Left lobe of liver (tissue), 2 donors: ENCODE measurements at regions not wholly inside any gene's neighbourhood (a gene's known extent, or its start where the extent isn't known, plus 50 kb on each side); places are given as distances from the start of the nearest gene placed in this dataset.
A peak's percentile ranks its signal among the peaks of the same experiment; 100 is the strongest.

ENCODE experiments used
- ATAC-seq: fragments of 200-7000 bp; cut with Tn5 transposase; one replicate; pipeline ENCODE4 v1.9.1; 2020; ENCODE audit warnings: mild to moderate bottlenecking, moderate library complexity
- DNase-seq: peaks from one replicate; pipeline ENCODE4 v3.0.0-alpha.2; 2020; ENCODE audit warnings: low spot score
- donor health status: DM: no; HTN: no; CAD: no; lungs with moderate emphysema.
- donor health status: DM: no; HTN: yes; CAD: no.

DNA sequence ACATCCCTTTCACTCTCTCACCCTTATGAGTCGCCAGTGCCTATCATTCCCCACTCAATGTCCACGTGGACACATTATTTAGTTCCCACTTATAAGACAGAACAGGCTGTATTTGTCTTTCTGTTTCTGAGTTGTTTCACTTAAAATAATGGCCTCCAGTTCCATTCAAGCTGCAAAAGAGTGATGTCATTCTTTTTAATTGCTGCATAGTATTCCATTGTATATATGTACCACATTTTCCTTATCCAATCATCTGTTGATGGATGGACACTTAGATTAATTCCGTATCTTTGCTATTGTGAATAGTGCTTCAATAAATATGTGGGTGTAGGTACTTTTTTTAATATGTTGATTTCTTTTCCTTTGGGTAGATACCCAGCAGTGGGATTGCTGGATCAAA is 79.1 kb downstream of the ZNF365 start:
- ATAC-seq (no peak), DNase-seq (no peak)

DNA sequence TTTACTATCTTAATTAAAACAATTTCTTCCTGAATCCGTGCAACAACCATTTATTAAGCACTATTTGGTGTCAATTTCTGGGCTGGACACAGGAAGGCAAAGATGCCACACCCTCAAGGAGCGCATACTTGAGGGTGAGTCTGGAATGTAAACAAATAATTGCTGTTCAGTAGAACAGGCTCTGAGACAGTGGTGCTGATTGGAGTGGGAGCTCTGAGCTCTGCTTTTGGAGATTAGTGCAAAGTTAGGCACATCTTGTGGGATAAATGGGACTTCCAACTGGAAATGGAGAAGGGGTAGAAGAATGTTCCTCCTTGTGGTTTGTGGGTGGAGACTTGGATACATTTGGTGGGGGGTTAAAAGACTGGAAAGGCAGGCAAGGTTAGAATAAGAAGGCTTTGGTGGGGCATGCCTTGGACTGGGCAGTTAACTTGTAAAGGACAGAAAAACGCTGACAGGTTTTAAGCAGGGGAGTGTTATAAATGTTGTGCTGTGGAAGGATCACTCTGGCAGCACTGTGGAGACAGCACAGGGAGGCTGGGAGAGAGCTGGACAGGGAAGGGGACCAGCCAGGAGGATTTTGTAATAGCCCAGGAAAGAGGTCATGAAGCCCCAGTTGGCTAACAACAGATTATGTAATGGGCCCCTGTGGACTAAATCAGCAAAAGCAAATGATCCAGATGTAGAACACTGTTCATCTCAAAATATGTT is 80.7 kb downstream of the ZNF365 start:
- peak; percentile 99 for ATAC-seq
- peak; percentile 67 for DNase-seq

- DNase-seq (no peak), ATAC-seq (no peak)
These were observed 82.5 kb downstream of the ZNF365 start for GRCh38 chr10:62456611-62457101.

GRCh38 chr10:62457196-62457595 is 83.0 kb downstream of the ZNF365 start:
- ATAC-seq, result no peak
- DNase-seq, result no peak

GRCh38 chr10:62457598-62457997 is 83.4 kb downstream of the ZNF365 start:
- no peak for DNase-seq
- ATAC-seq, result no peak

DNA sequence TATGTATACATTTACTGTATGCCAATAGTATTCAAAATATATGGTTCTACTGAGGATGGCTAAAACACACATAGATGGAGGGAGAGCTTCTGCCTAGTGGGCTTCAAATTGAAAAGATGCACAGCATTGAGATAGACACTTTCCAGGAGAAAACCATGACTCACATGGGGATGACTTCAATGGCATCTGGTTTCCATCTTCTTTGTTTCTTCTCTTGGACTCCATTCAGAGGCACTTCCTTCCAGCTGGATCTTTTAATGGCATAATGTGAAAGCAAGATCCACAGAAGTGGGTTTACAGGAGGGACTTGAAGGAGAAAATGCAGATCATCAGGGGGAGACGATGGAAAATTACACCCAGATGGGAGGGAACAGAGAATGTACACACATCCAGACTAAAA is 84.9 kb downstream of the ZNF365 start:
- ATAC-seq, result no peak
- no peak for DNase-seq

DNA sequence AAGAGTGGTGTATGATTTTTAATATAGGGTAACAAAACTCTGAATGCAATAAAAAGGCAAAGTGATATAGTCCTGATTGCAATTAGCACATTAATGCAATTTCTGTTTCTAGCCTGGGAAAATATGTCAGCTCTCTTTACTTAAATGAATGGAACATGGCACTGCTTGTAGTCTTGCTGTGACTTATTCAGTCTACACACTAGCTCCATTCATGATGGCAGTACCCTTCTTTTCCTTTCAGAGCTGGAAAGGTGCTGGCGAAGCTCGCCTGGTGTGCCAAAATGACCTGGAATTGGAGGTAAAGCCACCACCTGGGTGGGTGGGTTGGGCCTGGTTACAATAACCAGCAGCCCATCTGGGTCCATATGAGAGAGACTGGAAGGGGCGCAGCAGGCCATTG is 85.3 kb downstream of the ZNF365 start:
- ATAC-seq (no peak), DNase-seq (no peak)

DNA sequence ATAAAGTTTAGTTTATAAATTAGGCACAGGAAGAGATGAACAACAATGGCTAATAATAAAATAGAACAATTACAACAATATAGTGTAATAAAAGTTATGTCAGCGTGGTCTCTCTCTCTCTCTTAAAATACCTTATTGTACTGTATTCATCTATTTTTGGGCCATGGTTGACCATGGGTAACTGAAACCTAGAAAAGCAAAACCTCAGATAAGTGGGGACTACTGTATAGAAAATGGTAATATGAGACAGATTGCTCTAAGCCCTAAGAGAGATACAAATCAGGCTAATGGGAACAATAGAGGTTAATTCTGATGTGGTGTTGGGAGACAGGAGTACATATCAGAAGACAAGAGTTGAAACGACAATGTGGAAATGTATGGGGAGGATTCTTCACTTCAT is 86.2 kb downstream of the ZNF365 start:
- ATAC-seq (no peak), DNase-seq (no peak)

- no peak for DNase-seq
- no peak for ATAC-seq
These were observed 87.0 kb downstream of the ZNF365 start for GRCh38 chr10:62461120-62461519.

DNA sequence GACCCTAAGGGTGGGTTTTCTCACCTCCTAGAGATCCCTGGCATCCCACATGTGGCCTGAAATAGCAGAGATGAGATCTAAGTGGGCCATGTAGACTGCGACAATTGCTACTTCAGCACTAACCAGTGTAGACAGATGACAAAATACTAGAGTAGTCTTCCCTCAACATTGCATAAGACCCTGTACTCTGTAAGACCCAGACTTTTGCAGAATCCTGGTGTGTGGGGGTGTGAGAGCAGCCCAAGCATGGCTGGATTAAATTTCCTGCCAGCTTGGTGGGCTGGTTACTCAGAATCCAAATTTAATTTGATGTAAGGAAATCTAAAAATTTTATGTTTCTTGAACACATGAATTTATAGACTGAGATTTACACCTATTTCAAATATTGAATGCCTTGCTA is 88.3 kb downstream of the ZNF365 start:
- DNase-seq, result no peak
- ATAC-seq, result no peak

DNA sequence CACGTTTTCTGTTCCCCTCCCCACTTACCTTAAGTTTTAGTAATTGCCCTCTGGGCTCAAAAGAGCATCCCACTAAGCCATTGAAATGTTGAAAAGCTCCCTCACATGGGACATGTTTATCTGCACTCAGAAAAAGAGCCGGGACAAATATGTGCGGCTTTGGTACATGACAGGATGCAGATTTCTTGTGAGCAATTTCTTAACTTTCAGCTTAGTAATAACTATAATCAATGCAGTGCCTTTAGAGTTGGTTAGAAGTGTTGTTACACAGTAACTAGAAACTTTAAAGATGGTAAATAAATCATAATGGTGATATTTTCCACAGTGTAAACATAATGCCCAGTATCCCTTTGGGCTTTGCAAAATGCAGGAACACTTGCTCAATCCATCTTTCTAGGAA is 89.2 kb downstream of the ZNF365 start:
- no peak for DNase-seq
- ATAC-seq, result no peak

DNA sequence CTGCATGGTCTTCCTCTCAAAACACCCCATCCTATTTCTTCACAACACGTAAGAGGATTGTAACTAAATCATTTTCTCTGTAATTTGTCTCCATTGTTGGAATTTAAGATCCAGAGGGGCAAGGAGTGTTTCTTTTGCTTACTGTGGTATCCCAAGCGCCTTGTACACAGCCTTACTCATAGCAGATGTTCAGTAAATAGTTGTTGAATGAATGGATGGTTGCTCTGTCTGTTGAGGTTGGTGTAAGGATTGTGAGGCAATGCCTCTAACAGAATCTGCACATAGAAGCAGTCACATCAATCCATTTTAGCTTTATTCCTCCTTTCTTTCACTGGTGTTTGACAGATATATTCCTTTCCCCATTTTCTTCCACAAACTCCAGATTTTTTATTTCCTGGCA is 90.1 kb downstream of the ZNF365 start:
- ATAC-seq, result no peak
- DNase-seq, result no peak

- no peak for ATAC-seq
- no peak for DNase-seq
These were observed 92.4 kb downstream of the ZNF365 start for GRCh38 chr10:62466590-62466989.

- no peak for ATAC-seq
- DNase-seq, result no peak
These were observed 93.4 kb downstream of the ZNF365 start for GRCh38 chr10:62467527-62467926.

DNA sequence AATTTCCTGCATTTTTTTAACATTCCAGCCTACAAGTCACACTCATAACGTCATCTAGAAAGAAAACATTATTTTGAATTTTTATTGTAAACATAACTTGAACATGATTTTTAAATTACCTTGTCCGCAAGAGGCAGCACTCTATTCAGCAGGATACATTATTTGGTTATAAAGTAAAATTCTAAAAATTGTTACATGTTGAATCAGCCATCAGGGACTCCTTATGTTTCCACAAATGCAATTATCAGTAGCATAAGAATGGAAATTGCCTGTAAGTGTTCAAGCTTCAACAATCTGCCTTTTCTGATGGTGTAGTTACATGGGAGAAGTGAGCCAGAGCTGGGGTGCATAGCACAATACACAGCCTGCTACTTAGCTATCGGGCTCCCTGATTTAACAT is 97.5 kb downstream of the ZNF365 start:
- ATAC-seq, result no peak
- no peak for DNase-seq

- DNase-seq, result no peak
- ATAC-seq, result no peak
These were observed 99.1 kb downstream of the ZNF365 start for GRCh38 chr10:62473241-62473640.

- ATAC-seq (no peak), DNase-seq (no peak)
These were observed 101.4 kb downstream of the ZNF365 start for GRCh38 chr10:62475551-62475950.

- DNase-seq (no peak), ATAC-seq (no peak)
These were observed 105.4 kb downstream of the ZNF365 start for GRCh38 chr10:62479523-62479922.

DNA sequence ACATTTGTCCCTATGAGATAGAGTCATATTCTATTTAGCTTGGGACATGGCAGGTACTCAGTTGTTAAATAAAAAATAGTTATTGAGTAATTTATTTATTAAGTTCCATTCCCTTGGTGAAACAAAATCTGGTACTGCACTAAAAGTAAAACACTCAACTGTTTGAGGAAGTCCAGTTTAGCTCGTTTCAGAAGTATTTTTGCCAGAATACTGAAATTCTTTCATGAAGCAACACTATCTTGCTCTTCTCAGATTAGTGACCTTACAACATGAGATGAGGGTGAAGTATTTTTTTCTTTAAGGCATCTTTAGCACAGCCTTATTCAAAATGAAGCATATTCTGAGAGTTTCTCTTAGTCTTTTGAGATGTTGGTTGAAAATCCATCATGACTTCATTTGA is 106.0 kb downstream of the ZNF365 start:
- no peak for ATAC-seq
- DNase-seq, result no peak

- DNase-seq (no peak), ATAC-seq (no peak)
These were observed 108.4 kb downstream of the ZNF365 start for GRCh38 chr10:62482581-62482980.

DNA sequence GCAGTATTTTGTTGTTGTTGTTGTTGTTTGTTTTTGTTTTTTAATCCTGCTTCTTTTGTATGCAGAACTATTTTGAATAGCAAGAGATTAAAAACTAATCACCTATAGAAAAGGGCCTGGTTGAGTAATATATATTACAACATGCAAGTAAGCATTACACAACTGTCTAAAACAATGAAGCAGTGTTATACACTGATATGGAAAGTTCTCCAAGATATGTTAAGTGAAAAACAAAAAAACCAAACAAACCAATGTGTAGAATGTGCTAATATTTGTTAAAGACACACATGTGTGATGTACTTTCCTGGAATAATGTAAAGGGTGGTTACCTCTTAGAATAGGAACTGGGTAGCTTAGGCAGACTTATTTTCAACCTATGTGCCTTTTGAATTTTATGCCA is 117.4 kb downstream of the ZNF365 start:
- ATAC-seq, result no peak

DNA sequence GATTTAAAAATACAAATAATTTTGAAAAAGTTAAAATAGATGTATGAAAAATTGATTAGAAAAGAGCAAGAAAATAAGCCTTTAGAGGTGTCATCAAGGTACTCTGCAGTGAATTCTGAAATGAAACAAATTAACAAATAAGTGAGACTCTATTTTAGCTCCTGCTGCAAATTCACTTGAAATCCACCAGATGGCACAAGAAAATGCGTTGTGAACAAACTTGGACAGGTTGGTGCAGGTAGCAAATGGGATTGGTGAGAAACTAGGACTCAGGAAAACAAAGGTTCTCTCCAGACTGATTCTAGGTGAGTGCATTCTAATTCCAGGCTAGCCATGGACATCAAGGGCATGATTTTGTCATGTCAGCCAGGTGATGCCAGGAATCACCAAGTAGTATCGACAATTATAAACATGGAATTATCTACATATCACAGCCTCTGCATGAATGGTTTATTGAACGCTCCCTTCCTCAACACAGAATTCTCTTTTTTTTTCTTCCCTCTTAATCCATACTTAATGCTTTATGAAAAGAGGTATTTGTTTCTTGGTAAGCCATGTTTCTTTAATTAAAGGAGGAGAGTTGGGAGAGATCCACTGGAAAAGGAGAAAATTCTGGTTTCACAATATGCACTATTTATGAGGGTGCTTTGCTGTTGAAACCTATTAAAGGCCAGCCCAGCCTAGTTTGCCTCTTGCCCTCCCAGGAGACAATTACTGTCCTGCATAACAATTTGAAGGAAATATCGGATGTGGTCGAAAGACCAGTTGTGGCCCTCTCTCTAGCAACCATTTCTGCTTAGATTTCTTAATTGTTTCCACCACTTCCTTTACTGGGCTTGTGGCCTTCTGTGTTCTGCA is 118.1 kb downstream of the ZNF365 start:
- ATAC-seq (peak; percentile 81), DNase-seq (no peak)

More for the DNA sequence above, 117.4 kb downstream of the ZNF365 start:
- no peak for DNase-seq
